GM12878 (cell line): ENCODE measurements at regions not wholly inside any gene's neighbourhood (a gene's known extent, or its start where the extent isn't known, plus 50 kb on each side); places are given as distances from the start of the nearest gene placed in this dataset.

ENCODE experiments used
- ATAC-seq: fragments of 200-7000 bp; cut with Tn5 transposase; 3 replicates; pipeline ENCODE4 v1.9.1; 2020; ENCODE audit warnings: mild to moderate bottlenecking, moderate library complexity
- BruUV-seq: library from RNA; stranded (reverse); fragments of 400-500 nt; replicated peaks from 2 replicates; lab custom pipeline; 2021; lab: Mats Ljungman, UMichigan
- CTCF ChIA-PET: fragments of 300-600 bp; sonication (Branson Sonifier 250); formaldehyde crosslinking; extraction: SDS; loops from one replicate; lab custom pipeline; 2021; ENCODE audit warnings: inconsistent platforms; lab: Yijun Ruan, JAX
- POLR2A ChIA-PET: fragments of 350-600 bp; formaldehyde crosslinking; extraction: SDS; loops from one replicate; lab custom pipeline; 2021; ENCODE audit warnings: inconsistent platforms; lab: Charles Lee
- RAD21 ChIA-PET: fragments of 300-600 bp; sonication (Branson Sonifier 250); formaldehyde crosslinking; loops from one replicate; lab custom pipeline; 2023; ENCODE audit warnings: antibody characterized with exemption; ENCODE audit not compliant: unreplicated experiment; lab: Charles Lee
- SMC1A ChIA-PET: fragments of 300-600 bp; sonication (Branson Sonifier 250); formaldehyde crosslinking; loops from one replicate; lab custom pipeline; 2023; ENCODE audit not compliant: unreplicated experiment, uncharacterized antibody; lab: Charles Lee
- DNase-seq: peaks from one replicate; pipeline ENCODE4 v3.0.0-alpha.2; 2011; ENCODE audit warnings: low read depth, low spot score
- FAIRE-seq: peaks from 3 replicates; lab custom pipeline; 2011; peaks lifted over from hg19 to GRCh38; lab: Jason Lieb, UNC
- H2AFZ ChIP-seq: 2 replicates; pipeline ENCODE4 v1.6.0; 2011; ENCODE audit warnings: low read depth, low read length, control low read depth; ENCODE audit not compliant: control insufficient read depth
- H3K27ac ChIP-seq: 2 replicates; pipeline ENCODE4 v1.5.1; 2011; ENCODE audit warnings: control low read depth; ENCODE audit not compliant: control insufficient read depth, insufficient read depth
- H3K27me3 ChIP-seq, 2 experiments: replicated peaks in 1 of 2; 2 replicates each; pipeline versions ENCODE4 v1.6.0 to v1.6.1; 2011; ENCODE audit warnings: low read length in 1 of 2; ENCODE audit not compliant: control insufficient read depth in 2 of 2, insufficient read depth in 2 of 2
- H3K36me3 ChIP-seq, 2 experiments: 2 replicates each; pipeline ENCODE4 v1.5.1; 2011; ENCODE audit warnings: low read length in 1 of 2; ENCODE audit not compliant: control insufficient read depth in 2 of 2, insufficient read depth in 2 of 2
- H3K4me1 ChIP-seq: 2 replicates; pipeline ENCODE4 v1.6.1; 2011; ENCODE audit warnings: mild to moderate bottlenecking, low read length, moderate library complexity, mixed read lengths; ENCODE audit not compliant: control insufficient read depth, insufficient read depth
- H3K4me2 ChIP-seq: 2 replicates; pipeline ENCODE4 v1.6.0; 2011; ENCODE audit warnings: control low read depth; ENCODE audit not compliant: control insufficient read depth, insufficient read depth
- H3K4me3 ChIP-seq: fragments of 200-600 bp; sonication (generic); 2 replicates; pipeline ENCODE4 v1.5.1; 2016
- H3K79me2 ChIP-seq: 2 replicates; pipeline ENCODE4 v1.6.0; 2011; ENCODE audit warnings: low read length; ENCODE audit not compliant: control insufficient read depth, insufficient read depth
- H3K9ac ChIP-seq: 2 replicates; pipeline ENCODE4 v1.8.0; 2011; ENCODE audit warnings: low read length, control low read depth, mixed read lengths; ENCODE audit not compliant: control insufficient read depth, insufficient read depth
- H3K9me3 ChIP-seq: replicated peaks from 3 replicates; pipeline ENCODE4 v1.5.1; 2011; ENCODE audit warnings: mild to moderate bottlenecking, low read length; ENCODE audit not compliant: control insufficient read depth, insufficient read depth
- H4K20me1 ChIP-seq: 2 replicates; pipeline ENCODE4 v1.6.0; 2011; ENCODE audit not compliant: control insufficient read depth, insufficient read depth
- BCL11A ChIP-seq: IDR thresholded peaks from 2 replicates; pipeline ENCODE4 v1.6.1; 2011; ENCODE audit warnings: low read depth, low read length
- BCL3 ChIP-seq: IDR thresholded peaks from 2 replicates; pipeline ENCODE4 v1.6.1; 2011; ENCODE audit warnings: borderline replicate concordance, low read depth, mild to moderate bottlenecking, moderate library complexity, low read length; ENCODE audit not compliant: insufficient read depth, poor library complexity, severe bottlenecking
- E2F4 ChIP-seq: IDR thresholded peaks from 2 replicates; pipeline ENCODE4 v1.6.1; 2012; ENCODE audit warnings: low read depth, low read length, improper control_type of control experiment
- IKZF1 ChIP-seq: fragments of 450-650 bp; conservative IDR thresholded peaks from 2 replicates; pipeline ENCODE4 v1.6.1; 2017; ENCODE audit warnings: antibody characterized with exemption, mild to moderate bottlenecking
- MEF2A ChIP-seq: IDR thresholded peaks from 2 replicates; pipeline ENCODE4 v1.6.1; 2011; ENCODE audit warnings: low read depth, mild to moderate bottlenecking, low read length, moderate library complexity; ENCODE audit not compliant: insufficient read depth
- MLLT1 ChIP-seq: fragments of 450-650 bp; IDR thresholded peaks from 2 replicates; pipeline ENCODE4 v1.6.1; 2016; ENCODE audit warnings: mild to moderate bottlenecking
- MTA2 ChIP-seq: fragments of 450-650 bp; IDR thresholded peaks from 2 replicates; pipeline ENCODE4 v1.6.1; 2016; ENCODE audit warnings: low read depth, mild to moderate bottlenecking, moderate library complexity
- MTA3 ChIP-seq: IDR thresholded peaks from 2 replicates; pipeline ENCODE4 v1.6.1; 2012; ENCODE audit warnings: low read length, inconsistent platforms, borderline replicate concordance
- MYB ChIP-seq: fragments of 150-350 bp; IDR thresholded peaks from 2 replicates; pipeline ENCODE4 v1.6.1; 2014; ENCODE audit warnings: mild to moderate bottlenecking, low read depth, low read length, borderline replicate concordance
- NFIC ChIP-seq: IDR thresholded peaks from 2 replicates; pipeline ENCODE4 v1.6.1; 2012; ENCODE audit warnings: low read depth, mild to moderate bottlenecking, inconsistent platforms, low read length, moderate library complexity
- NFYA ChIP-seq: IDR thresholded peaks from 2 replicates; pipeline ENCODE4 v1.6.1; 2011; ENCODE audit warnings: low read depth, mild to moderate bottlenecking, low read length, improper control_type of control experiment, borderline replicate concordance
- NR2F1 ChIP-seq: fragments of 450-650 bp; conservative IDR thresholded peaks from 2 replicates; pipeline ENCODE4 v1.6.1; 2017; ENCODE audit warnings: mild to moderate bottlenecking
- TCF7 ChIP-seq: IDR thresholded peaks from 2 replicates; pipeline ENCODE4 v1.6.1; 2014; ENCODE audit warnings: antibody characterized with exemption, borderline replicate concordance
- ZBTB40 ChIP-seq: fragments of 450-650 bp; IDR thresholded peaks from 2 replicates; pipeline ENCODE4 v1.6.1; 2016; ENCODE audit warnings: mild to moderate bottlenecking, moderate library complexity, borderline replicate concordance
- WGBS: methylation state at CpG from one replicate; pipeline ENCODE4 v1.1.6; 2016; ENCODE audit warnings: low lambda C conversion rate; ENCODE audit not compliant: insufficient replicate concordance, insufficient coverage; ENCODE audit errors: missing lambda C conversion rate; 5-methylcytosine and 5-hydroxymethylcytosine counted together
- in situ Hi-C: fragments of 300-500 bp; cut with MboI; formaldehyde crosslinking; loops from 9 replicates; pipeline ENCODE4 v1.14.3; 2018; ENCODE audit warnings: mixed read lengths
- intact Hi-C: fragments of 100-400 bp; cut with micrococcal nuclease; formaldehyde crosslinking; loops from one replicate; pipeline ENCODE4 v1.14.2; 2022; ENCODE audit not compliant: unreplicated experiment

- Histone ChIP-seq H3K36me3 (no peaks in the 10 kb centered on the region), H3K9me3 (peaks cover 3% of the 10 kb centered on the region; the same call in 1 of the 3 replicates), H3K9ac (no peak overlapping the region), H4K20me1 (no peaks in the 10 kb centered on the region), H3K4me3 (no peak overlapping the region), H3K27ac (no peak overlapping the region; the same call in 1 of the 2 replicates), H3K27me3 (no peaks in the 10 kb centered on the region), H3K79me2 (no peaks in the 10 kb centered on the region), H3K4me1 (peaks cover 23% of the 10 kb centered on the region), H3K4me2 (peak overlapping the region; percentile 62; the same call in 1 of the 2 replicates), H2AFZ (no peak overlapping the region)
- 23% methylated on average over 6 of the region's 6 CpGs for WGBS
- in situ Hi-C loops = no loop called here
- peak; percentile 41 for FAIRE-seq
- intact Hi-C loops = no loop called here
- BruUV-seq = no TSS peak
- ChIA-PET CTCF (interaction anchor here (1.0 to 2.3 kb wide), 8 partner anchors 14 to 162 kb away, joined by 3 to 10 read pairs (median 4); no protein-coding TSS in a partner anchor), RAD21 (interaction anchor here (0.9 to 2.9 kb wide), 6 partner anchors 15 to 126 kb away, joined by 3 to 19 read pairs (median 4); no protein-coding TSS in a partner anchor), POLR2A (interaction anchor here (1.3 kb wide), 1 partner anchor 95 kb away, joined by 3 read pairs; no protein-coding TSS in a partner anchor), SMC1A (interaction anchor here (0.9 to 5.0 kb wide), 9 partner anchors 9 to 160 kb away, joined by 3 to 23 read pairs (median 4); partner anchors contain the start of gene ARHGEF3)
- peak; percentile 73 for ATAC-seq
- no peak for DNase-seq
- TF ChIP-seq BCL3 (peak; percentile 22), MTA3 (no peak), ZBTB40 (no peak), NFIC (peak; percentile 55; the same call in 1 of the 2 replicates), MLLT1 (no peak), MYB (no peak), NR2F1 (0 out of 2 replicates have a peak, but pooled peaks have one; percentile 27), TCF7 (no peak), BCL11A (0 out of 2 replicates have a peak, but pooled peaks have one; percentile 25), NFYA (no peak), MEF2A (peak; percentile 49; the same call in 1 of the 2 replicates), MTA2 (peak; percentile 68), IKZF1 (peak; percentile 46), E2F4 (no peak)
These were observed 60.8 kb upstream of the ARHGEF3 start for GRCh38 chr3:56862352-56863062.
